HCT116 (cell line): ENCODE measurements at regions not wholly inside any gene's neighbourhood (a gene's known extent, or its start where the extent isn't known, plus 50 kb on each side); places are given as distances from the start of the nearest gene placed in this dataset.

Experiments
- ATAC-seq: fragments of 200-7000 bp; cut with Tn5 transposase; 2 replicates; pipeline ENCODE4 v1.9.1; 2020; ENCODE audit warnings: mild to moderate bottlenecking, moderate library complexity
- BruUV-seq: library from RNA; stranded (reverse); fragments of 400-500 nt; replicated peaks from 2 replicates; lab custom pipeline; 2021; lab: Mats Ljungman, UMichigan
- CTCF ChIA-PET: fragments of 300-600 bp; sonication (Branson Sonifier 250); formaldehyde crosslinking; loops from one replicate; lab custom pipeline; 2021; ENCODE audit warnings: antibody characterized with exemption; lab: Charles Lee
- POLR2A ChIA-PET: fragments of 300-600, 350-600 bp; sonication (Branson Sonifier 250); formaldehyde crosslinking; loops from one replicate; lab custom pipeline; 2021; ENCODE audit warnings: antibody characterized with exemption; lab: Charles Lee
- RAD21 ChIA-PET, 2 experiments: fragments of 300-600 bp; sonication (Branson Sonifier 250); formaldehyde crosslinking; loops; one replicate each; lab custom pipeline; 2023; ENCODE audit warnings: low total read pairs in 2 of 2; ENCODE audit not compliant: uncharacterized antibody in 2 of 2, unreplicated experiment in 2 of 2, low non-redundant PET in 1 of 2; lab: Charles Lee
- DNase-seq: peaks from one replicate; pipeline ENCODE4 v3.0.0-alpha.2; 2010; ENCODE audit warnings: low read depth, low spot score
- H2AFZ ChIP-seq: fragments of 200-600 bp; shearing (Covaris generic), sonication (generic); 2 replicates; pipeline ENCODE4 v1.6.1; 2017; ENCODE audit warnings: low read depth, mixed run types, mixed read lengths, antibody characterized with exemption, low read length; ENCODE audit not compliant: poor library complexity, severe bottlenecking
- H3K27ac ChIP-seq: 2 replicates; pipeline ENCODE4 v1.5.1; 2012; ENCODE audit warnings: low read depth, low read length
- H3K27me3 ChIP-seq: fragments of 200-600 bp; sonication (generic); 2 replicates; pipeline ENCODE4 v1.6.1; 2016; ENCODE audit warnings: mixed run types, low read length, mixed read lengths; ENCODE audit not compliant: insufficient read depth
- H3K36me3 ChIP-seq, 2 experiments: fragments of 200-500 bp in 1 of 2; fragments of 200-600 bp in 1 of 2; sonication (Bioruptor generic) in 1 of 2; sonication (generic) in 1 of 2; 2 replicates each; pipeline versions ENCODE4 v1.5.1 to v1.6.1; 2014 to 2016; ENCODE audit warnings: low read length in 2 of 2, inconsistent platforms in 1 of 2, mixed read lengths in 1 of 2, mixed run types in 1 of 2; ENCODE audit not compliant: insufficient read depth in 2 of 2, control insufficient read depth in 1 of 2
- H3K4me1 ChIP-seq, 2 experiments: fragments of 200-600 bp in 1 of 2; sonication (generic) in 1 of 2; 2 replicates each; pipeline versions ENCODE4 v1.5.1 to v1.6.1; 2012 to 2017; ENCODE audit warnings: low read length in 2 of 2, inconsistent platforms in 1 of 2, mild to moderate bottlenecking in 1 of 2, mixed read lengths in 1 of 2, mixed run types in 1 of 2, moderate library complexity in 1 of 2; ENCODE audit not compliant: insufficient read depth in 2 of 2, control insufficient read depth in 1 of 2
- H3K4me2 ChIP-seq: fragments of 200-600 bp; sonication (generic); 2 replicates; pipeline ENCODE4 v1.6.1; 2017; ENCODE audit warnings: mixed run types, low read length, mixed read lengths
- H3K4me3 ChIP-seq, 2 experiments: fragments of 200-600 bp in 1 of 2; sonication (generic) in 1 of 2; replicated peaks in 1 of 2; 2 replicates each; pipeline ENCODE4 v1.5.1; 2011 to 2016; ENCODE audit warnings: low read length in 2 of 2, control low read depth in 1 of 2, low read depth in 1 of 2, mild to moderate bottlenecking in 1 of 2, mixed read lengths in 1 of 2, mixed run types in 1 of 2
- H3K79me2 ChIP-seq: fragments of 200-600 bp; sonication (generic); 2 replicates; pipeline ENCODE4 v1.6.1; 2017; ENCODE audit warnings: mild to moderate bottlenecking, mixed run types, low read length, moderate library complexity, mixed read lengths; ENCODE audit not compliant: insufficient read depth
- H3K9ac ChIP-seq: fragments of 200-600 bp; sonication (generic); 2 replicates; pipeline ENCODE4 v1.6.1; 2016; ENCODE audit warnings: low read length, mixed read lengths
- H3K9me2 ChIP-seq: fragments of 200-600 bp; sonication (generic), shearing (Covaris generic); 2 replicates; pipeline ENCODE4 v1.6.1; 2017; ENCODE audit warnings: mixed run types, mild to moderate bottlenecking, moderate library complexity; ENCODE audit not compliant: insufficient read depth
- H3K9me3 ChIP-seq, 2 experiments: fragments of 200-500 bp in 1 of 2; fragments of 200-600 bp in 1 of 2; sonication (Bioruptor generic) in 1 of 2; sonication (generic) in 1 of 2; 2 replicates each; pipeline ENCODE4 v1.6.1; 2014 to 2017; ENCODE audit warnings: low read length in 2 of 2, mixed read lengths in 2 of 2, inconsistent platforms in 1 of 2, low read depth in 1 of 2, mild to moderate bottlenecking in 1 of 2, mixed run types in 1 of 2, moderate library complexity in 1 of 2; ENCODE audit not compliant: control insufficient read depth in 1 of 2, insufficient read depth in 1 of 2
- H4K20me1 ChIP-seq: fragments of 200-600 bp; sonication (generic), shearing (Covaris generic); 2 replicates; pipeline ENCODE4 v1.6.1; 2017; ENCODE audit warnings: mixed run types, mild to moderate bottlenecking, moderate library complexity; ENCODE audit not compliant: insufficient read depth
- CBX3 ChIP-seq: IDR thresholded peaks from 2 replicates; pipeline ENCODE4 v1.6.1; 2012; ENCODE audit warnings: low read depth
- CTCF ChIP-seq, 3 experiments: fragments of 200-600 bp in 1 of 3; sonication (generic) in 1 of 3; IDR thresholded peaks in 2 of 3; conservative IDR thresholded peaks in 1 of 3; 2 replicates each; pipeline ENCODE4 v1.5.1; 2012 to 2017; ENCODE audit warnings: low read depth in 2 of 3, low read length in 2 of 3, antibody characterized with exemption in 1 of 3, borderline replicate concordance in 1 of 3, control low read depth in 1 of 3, mild to moderate bottlenecking in 1 of 3, mixed read lengths in 1 of 3, mixed run types in 1 of 3, moderate library complexity in 1 of 3; ENCODE audit not compliant: insufficient read depth in 1 of 3
- FOSL1 ChIP-seq: IDR thresholded peaks from 2 replicates; pipeline ENCODE4 v1.6.1; 2012; ENCODE audit warnings: low read depth
- POLR2A ChIP-seq: IDR thresholded peaks from 2 replicates; pipeline ENCODE4 v1.7.0; 2011; ENCODE audit warnings: borderline replicate concordance; ENCODE audit not compliant: insufficient read depth, insufficient read length; ENCODE audit errors: extremely low read depth
- SRF ChIP-seq: IDR thresholded peaks from 2 replicates; pipeline ENCODE4 v1.6.1; 2012; ENCODE audit warnings: low read depth
- ZNF274 ChIP-seq: fragments of 200-500 bp; sonication (Bioruptor generic); IDR thresholded peaks from 2 replicates; pipeline ENCODE4 v1.6.1; 2014; ENCODE audit warnings: mild to moderate bottlenecking, low read depth, low read length, inconsistent platforms
- intact Hi-C: fragments of 100-400 bp; cut with micrococcal nuclease; formaldehyde crosslinking; loops from 2 replicates; pipeline ENCODE4 v1.10.0; 2022

- DNase-seq (no peak), ATAC-seq (no peak)
- no peaks in the 10 kb centered on the region for H3K36me3 ChIP-seq
- no peaks in the 10 kb centered on the region for H3K9me3 ChIP-seq
- RAD21 ChIA-PET: no interaction called here
- H3K9ac ChIP-seq: no peak overlapping the region
- no peaks in the 10 kb centered on the region for H3K9me2 ChIP-seq
- peaks cover 3 to 44% of the 10 kb centered on the region in 2 experiments for H3K4me1 ChIP-seq
- H2AFZ ChIP-seq: no peak overlapping the region
- no peak overlapping the region for H3K4me3 ChIP-seq
- CTCF ChIA-PET: no interaction called here
- BruUV-seq: no TSS peak
- H3K27me3 ChIP-seq: no peaks in the 10 kb centered on the region
- no peak for TF ChIP-seq FOSL1
- TF ChIP-seq POLR2A: no peak
- TF ChIP-seq CBX3: no peak
- no peak for TF ChIP-seq ZNF274
- H4K20me1 ChIP-seq: no peaks in the 10 kb centered on the region
- POLR2A ChIA-PET: no interaction called here
- H3K4me2 ChIP-seq: no peak overlapping the region
- intact Hi-C loops: no loop called here
- no peak overlapping the region for H3K27ac ChIP-seq
- H3K79me2 ChIP-seq: no peaks in the 10 kb centered on the region
These were observed 89.0 kb upstream of the BCAR3 start for GRCh38 chr1:93770640-93771039.

- Histone ChIP-seq H3K9me3 (no peaks in the 10 kb centered on the region), H3K9ac (no peak overlapping the region), H3K4me3 (no peak overlapping the region), H3K36me3 (no peaks in the 10 kb centered on the region), H3K4me1 (peaks cover 0 to 35% of the 10 kb centered on the region in 2 experiments; a peak in 2 of 4 replicates), H2AFZ (no peak overlapping the region), H3K79me2 (no peaks in the 10 kb centered on the region), H3K4me2 (no peak overlapping the region), H3K9me2 (no peaks in the 10 kb centered on the region), H3K27ac (no peak overlapping the region), H3K27me3 (no peaks in the 10 kb centered on the region), H4K20me1 (no peaks in the 10 kb centered on the region)
- intact Hi-C loops: no loop called here
- ATAC-seq (no peak), DNase-seq (no peak)
- ChIA-PET CTCF (no interaction called here), POLR2A (no interaction called here), RAD21 (no interaction called here)
- no TSS peak for BruUV-seq
- TF ChIP-seq CTCF (IDR thresholded peaks at IDR 0.05 in 2 of 3, conservative IDR thresholded peaks at IDR 0.05 in 1 of 3; ENCODE audit: borderline replicate concordance in 1 of 3, insufficient read depth in 1 of 3, low read depth in 2 of 3, low read length in 2 of 3) (no peak), SRF (no peak), ZNF274 (no peak)
These were observed 88.1 kb upstream of the BCAR3 start for GRCh38 chr1:93769777-93770176.
